HepG2 (cell line): ENCODE measurements at regions not wholly inside any gene's neighbourhood (a gene's known extent, or its start where the extent isn't known, plus 50 kb on each side); places are given as distances from the start of the nearest gene placed in this dataset.

Experiments used
- ATAC-seq: fragments of 200-7000 bp; cut with Tn5 transposase; 3 replicates; pipeline ENCODE4 v1.9.1; 2020; ENCODE audit warnings: mild to moderate bottlenecking, moderate library complexity
- BruUV-seq: library from RNA; stranded (reverse); fragments of 400-500 nt; replicated peaks from 2 replicates; lab custom pipeline; 2021; lab: Mats Ljungman, UMichigan
- CTCF ChIA-PET: fragments of 300-600 bp; formaldehyde crosslinking; extraction: SDS; loops from one replicate; lab custom pipeline; 2021; ENCODE audit warnings: low total read pairs, inconsistent platforms, low intra/inter-chr PET ratio; lab: Yijun Ruan, JAX
- POLR2A ChIA-PET: fragments of 350-600 bp; sonication (Branson Sonifier 250); formaldehyde crosslinking; loops from one replicate; lab custom pipeline; 2020; ENCODE audit warnings: antibody characterized with exemption, inconsistent platforms; lab: Yijun Ruan, JAX
- DNase-seq: peaks from one replicate; pipeline ENCODE4 v3.0.0-alpha.2; 2015; ENCODE audit warnings: low spot score
- FAIRE-seq: peaks from 3 replicates; lab custom pipeline; 2011; peaks lifted over from hg19 to GRCh38; lab: Jason Lieb, UNC
- H2AFZ ChIP-seq: one replicate; pipeline ENCODE4 v1.6.1; 2011; ENCODE audit warnings: low read length, inconsistent platforms
- H3K27ac ChIP-seq: fragments of 300-600 bp; 3 replicates; pipeline ENCODE4 v1.8.0; 2011; ENCODE audit warnings: mixed run types, mild to moderate bottlenecking, mixed read lengths, low read length, inconsistent platforms; ENCODE audit not compliant: insufficient read depth; ENCODE audit errors: extremely low read length
- H3K27me3 ChIP-seq, 2 experiments: fragments of 200-600 bp in 1 of 2; 2 replicates in 1 of 2; 3 replicates in 1 of 2; pipeline versions ENCODE4 v1.6.0 to v1.8.0; 2011; ENCODE audit warnings: low read length in 2 of 2, mild to moderate bottlenecking in 2 of 2, moderate library complexity in 2 of 2, inconsistent platforms in 1 of 2; ENCODE audit not compliant: insufficient read depth in 2 of 2, control insufficient read depth in 1 of 2
- H3K36me3 ChIP-seq, 2 experiments: fragments of 200-600 bp in 1 of 2; replicated peaks in 1 of 2; 2 replicates in 1 of 2; 3 replicates in 1 of 2; pipeline versions ENCODE4 v1.5.1 to v1.8.0; 2011; ENCODE audit warnings: low read length in 2 of 2, inconsistent platforms in 1 of 2; ENCODE audit not compliant: insufficient read depth in 2 of 2, control insufficient read depth in 1 of 2
- H3K4me1 ChIP-seq: 2 replicates; pipeline ENCODE4 v1.5.1; 2012; ENCODE audit warnings: low read length, inconsistent platforms; ENCODE audit not compliant: insufficient read depth
- H3K4me2 ChIP-seq: 2 replicates; pipeline ENCODE4 v1.6.0; 2011; ENCODE audit warnings: low read depth, low read length, inconsistent platforms
- H3K4me3 ChIP-seq, 3 experiments: fragments of 200-600 bp in 1 of 3; sonication (generic), shearing (Covaris generic) in 1 of 3; replicated peaks in 1 of 3; 2 replicates each; pipeline ENCODE4 v1.5.1; 2011 to 2016; ENCODE audit warnings: low read length in 3 of 3, inconsistent platforms in 2 of 3, low read depth in 2 of 3, mild to moderate bottlenecking in 2 of 3, control low read depth in 1 of 3, mixed read lengths in 1 of 3; ENCODE audit not compliant: insufficient read depth in 1 of 3
- H3K79me2 ChIP-seq: one replicate; pipeline ENCODE4 v1.6.1; 2011; ENCODE audit warnings: low read length, inconsistent platforms; ENCODE audit not compliant: insufficient read depth
- H3K9ac ChIP-seq: 2 replicates; pipeline ENCODE4 v1.6.0; 2011; ENCODE audit warnings: mild to moderate bottlenecking, low read depth, low read length, inconsistent platforms; ENCODE audit not compliant: insufficient read depth
- H3K9me3 ChIP-seq: 2 replicates; pipeline ENCODE4 v1.5.1; 2012; ENCODE audit warnings: mild to moderate bottlenecking, low read length
- H4K20me1 ChIP-seq: 2 replicates; pipeline ENCODE4 v1.6.0; 2011; ENCODE audit warnings: inconsistent platforms, mild to moderate bottlenecking, low read length, moderate library complexity; ENCODE audit not compliant: insufficient read depth
- ATRX ChIP-seq: sonication (generic); formaldehyde crosslinking; IDR thresholded peaks from 2 replicates; pipeline ENCODE4 v1.4.0; 2020; ENCODE audit warnings: missing genetic modification reagents, borderline replicate concordance
- CREM ChIP-seq, 2 experiments: sonication (generic) in 1 of 2; formaldehyde crosslinking in 1 of 2; IDR thresholded peaks; 2 replicates each; pipeline versions ENCODE4 v1.4.0 to v1.6.1; 2016 to 2020; ENCODE audit warnings: antibody characterized with exemption in 1 of 2, mild to moderate bottlenecking in 1 of 2, missing genetic modification reagents in 1 of 2
- NBN ChIP-seq: fragments of 450-650 bp; conservative IDR thresholded peaks from 2 replicates; pipeline ENCODE4 v1.6.1; 2017
- SIN3B ChIP-seq: fragments of 150-350 bp; IDR thresholded peaks from 2 replicates; pipeline ENCODE4 v1.6.1; 2014; ENCODE audit warnings: low read length
- THYN1 ChIP-seq: sonication (generic); formaldehyde crosslinking; IDR thresholded peaks from 2 replicates; pipeline ENCODE4 v1.8.1; 2023; ENCODE audit warnings: low read depth, mild to moderate bottlenecking, moderate library complexity, missing genetic modification reagents, borderline replicate concordance
- ZNF430 ChIP-seq: sonication (generic); formaldehyde crosslinking; IDR thresholded peaks from 2 replicates; pipeline ENCODE4 v1.9.0; 2021; ENCODE audit warnings: mild to moderate bottlenecking, missing genetic modification reagents
- WGBS: methylation state at CpG from one replicate; pipeline ENCODE4 v1.1.6; 2017; ENCODE audit warnings: low lambda C conversion rate; 5-methylcytosine and 5-hydroxymethylcytosine counted together
- in situ Hi-C: cut with HindIII; loops from 2 replicates; pipeline ENCODE4 v1.10.0; 2017; ENCODE audit warnings: low pct_unique_long_range_greater_than_20kb; ENCODE audit not compliant: extremely low pct_ligation_motif_present
- intact Hi-C: fragments of 100-400 bp; cut with micrococcal nuclease; formaldehyde crosslinking; loops from one replicate; pipeline ENCODE4 v1.10.0; 2022; ENCODE audit not compliant: unreplicated experiment
- TF ChIP-seq, protein P1 (sequence below): sonication (generic); formaldehyde crosslinking; IDR thresholded peaks from 2 replicates; pipeline ENCODE4 v1.5.1; 2020; ENCODE audit warnings: missing genetic modification reagents, mild to moderate bottlenecking, borderline replicate concordance
- TF ChIP-seq, protein P2 (sequence below): sonication (generic); formaldehyde crosslinking; IDR thresholded peaks from 2 replicates; pipeline ENCODE4 v1.5.0; 2020; ENCODE audit warnings: mild to moderate bottlenecking, missing genetic modification reagents

DNA sequence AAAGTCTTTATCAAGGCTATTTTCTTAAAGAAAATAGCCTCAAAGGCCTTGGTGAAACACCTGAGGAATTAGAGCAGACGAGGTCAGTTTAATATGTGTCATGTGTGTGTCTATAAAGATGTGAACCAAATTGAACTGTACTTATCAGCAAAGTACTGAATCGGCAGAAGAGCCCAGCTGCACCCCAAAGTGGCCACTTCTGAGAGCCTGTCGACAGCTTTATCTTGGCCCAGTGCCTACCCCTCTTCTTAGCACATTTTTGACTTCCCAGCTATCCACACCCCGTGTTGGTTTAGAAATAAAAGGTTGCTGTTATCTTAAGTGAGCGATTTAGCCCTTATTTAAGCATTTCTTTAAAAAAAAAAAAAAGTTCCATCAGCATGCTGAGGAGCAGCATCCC, 329.7 kb downstream of the FBXW7 start (continued):
- TF ChIP-seq, protein P1, sequence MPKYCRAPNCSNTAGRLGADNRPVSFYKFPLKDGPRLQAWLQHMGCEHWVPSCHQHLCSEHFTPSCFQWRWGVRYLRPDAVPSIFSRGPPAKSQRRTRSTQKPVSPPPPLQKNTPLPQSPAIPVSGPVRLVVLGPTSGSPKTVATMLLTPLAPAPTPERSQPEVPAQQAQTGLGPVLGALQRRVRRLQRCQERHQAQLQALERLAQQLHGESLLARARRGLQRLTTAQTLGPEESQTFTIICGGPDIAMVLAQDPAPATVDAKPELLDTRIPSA (CRISPR knock-in tag), result no peak
- TF ChIP-seq NBN (no peak), ATRX (CRISPR knock-in tag) (no peak), SIN3B (no peak)
- TF ChIP-seq, all 625 proteins: peak for 0

DNA sequence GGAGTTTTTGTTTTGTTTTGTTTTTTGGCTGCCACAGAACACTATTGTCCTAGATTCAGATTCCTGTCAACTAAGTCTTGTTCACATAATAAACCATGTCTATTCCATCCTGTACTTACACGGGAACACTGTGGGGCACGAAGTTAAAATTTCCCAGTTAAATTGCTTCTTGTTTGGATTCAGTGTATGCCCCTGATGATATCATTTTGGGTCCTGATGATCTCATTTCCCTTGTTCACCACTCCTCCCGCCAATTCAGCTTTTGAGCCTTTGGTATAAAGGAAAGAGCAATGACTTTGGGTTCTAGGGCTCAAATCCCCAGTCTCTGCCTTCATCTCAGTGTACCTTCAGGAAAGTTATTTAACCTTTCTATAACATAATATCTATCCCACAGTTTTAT, 333.5 kb downstream of the FBXW7 start:
- intact Hi-C loops (no loop called here), in situ Hi-C loops (no loop called here)
- ChIA-PET CTCF (no interaction called here), POLR2A (no interaction called here)
- H3K9me3 ChIP-seq, result no peaks in the 10 kb centered on the region
- H3K27ac ChIP-seq, result no peak overlapping the region
- BruUV-seq, result no TSS peak
- no peak overlapping the region for H2AFZ ChIP-seq
- FAIRE-seq (no peak), ATAC-seq (no peak), DNase-seq (no peak)
- no peaks in the 10 kb centered on the region for H3K79me2 ChIP-seq
- WGBS, result 9% methylated on average over 3 of the region's 3 CpGs
- H3K4me1 ChIP-seq, result no peaks in the 10 kb centered on the region
- no peaks in the 10 kb centered on the region for H3K36me3 ChIP-seq
- no peak overlapping the region for H3K9ac ChIP-seq
- H4K20me1 ChIP-seq, result no peaks in the 10 kb centered on the region
- TF ChIP-seq THYN1 (CRISPR knock-in tag) (no peak), CREM (IDR thresholded peaks at IDR 0.05) (no peak), CREM (CRISPR knock-in tag; IDR thresholded peaks at IDR 0.05) (no peak), ZNF430 (CRISPR knock-in tag) (no peak)
- TF ChIP-seq, protein P2, sequence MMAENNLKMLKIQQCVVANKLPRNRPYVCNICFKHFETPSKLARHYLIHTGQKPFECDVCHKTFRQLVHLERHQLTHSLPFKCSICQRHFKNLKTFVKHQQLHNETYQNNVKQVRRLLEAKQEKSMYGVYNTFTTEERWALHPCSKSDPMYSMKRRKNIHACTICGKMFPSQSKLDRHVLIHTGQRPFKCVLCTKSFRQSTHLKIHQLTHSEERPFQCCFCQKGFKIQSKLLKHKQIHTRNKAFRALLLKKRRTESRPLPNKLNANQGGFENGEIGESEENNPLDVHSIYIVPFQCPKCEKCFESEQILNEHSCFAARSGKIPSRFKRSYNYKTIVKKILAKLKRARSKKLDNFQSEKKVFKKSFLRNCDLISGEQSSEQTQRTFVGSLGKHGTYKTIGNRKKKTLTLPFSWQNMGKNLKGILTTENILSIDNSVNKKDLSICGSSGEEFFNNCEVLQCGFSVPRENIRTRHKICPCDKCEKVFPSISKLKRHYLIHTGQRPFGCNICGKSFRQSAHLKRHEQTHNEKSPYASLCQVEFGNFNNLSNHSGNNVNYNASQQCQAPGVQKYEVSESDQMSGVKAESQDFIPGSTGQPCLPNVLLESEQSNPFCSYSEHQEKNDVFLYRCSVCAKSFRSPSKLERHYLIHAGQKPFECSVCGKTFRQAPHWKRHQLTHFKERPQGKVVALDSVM (CRISPR knock-in tag), result no peak
- H3K4me3 ChIP-seq, result no peak overlapping the region
- H3K4me2 ChIP-seq, result no peak overlapping the region
- H3K27me3 ChIP-seq, result peaks cover 0 to 5% of the 10 kb centered on the region in 2 experiments; a peak in 3 of 5 replicates
